ENCODE measurements at regions not wholly inside any gene's neighbourhood (a gene's known extent, or its start where the extent isn't known, plus 50 kb on each side); places are given as distances from the start of the nearest gene placed in this dataset.

GRCh38 chr3:10601857-10602230 is 96.5 kb upstream of the ATP2B2 start:
- ChIA-PET CTCF (no interaction called here), POLR2A (ENCODE audit: low non-redundant PET) (no interaction called here)

GRCh38 chr3:10602271-10602670 is 96.9 kb upstream of the ATP2B2 start:
- CTCF ChIA-PET, result no interaction called here
- no peak for TF ChIP-seq CTCF (conservative IDR thresholded peaks at IDR 0.05; ENCODE audit: low read depth)
- no peak for DNase-seq (ENCODE audit: low spot score)
- no peak overlapping the region for H3K27ac ChIP-seq
- POLR2A ChIA-PET (ENCODE audit: low non-redundant PET), result no interaction called here

More at GRCh38 chr3:10601857-10602230, 96.5 kb upstream of the ATP2B2 start:
- no peak for DNase-seq (ENCODE audit: low spot score)
- TF ChIP-seq CTCF (conservative IDR thresholded peaks at IDR 0.05; ENCODE audit: low read depth), result no peak
- H3K27ac ChIP-seq, result no peak overlapping the region

GRCh38 chr3:10602769-10603768 is 97.7 kb upstream of the ATP2B2 start:
- H3K27ac ChIP-seq, result no peak overlapping the region
- POLR2A ChIA-PET (ENCODE audit: low non-redundant PET), result no interaction called here
- no peak for DNase-seq (ENCODE audit: low spot score)
- TF ChIP-seq CTCF (conservative IDR thresholded peaks at IDR 0.05; ENCODE audit: low read depth), result no peak
- CTCF ChIA-PET, result no interaction called here

GRCh38 chr3:10609134-10609533 is 103.7 kb upstream of the ATP2B2 start:
- POLR2A ChIA-PET (ENCODE audit: low non-redundant PET), result no interaction called here
- CTCF ChIA-PET, result no interaction called here
- DNase-seq (ENCODE audit: low spot score), result no peak
- no peak for TF ChIP-seq CTCF (conservative IDR thresholded peaks at IDR 0.05; ENCODE audit: low read depth)
- H3K27ac ChIP-seq, result no peak overlapping the region

GRCh38 chr3:10614168-10614567 is 108.8 kb upstream of the ATP2B2 start:
- DNase-seq (ENCODE audit: low spot score), result no peak
- no peak for TF ChIP-seq CTCF (conservative IDR thresholded peaks at IDR 0.05; ENCODE audit: low read depth)
- POLR2A ChIA-PET (ENCODE audit: low non-redundant PET), result no interaction called here
- H3K27ac ChIP-seq, result no peak overlapping the region
- CTCF ChIA-PET, result no interaction called here

- TF ChIP-seq CTCF (conservative IDR thresholded peaks at IDR 0.05; ENCODE audit: low read depth), result no peak
- ChIA-PET CTCF (no interaction called here), POLR2A (ENCODE audit: low non-redundant PET) (no interaction called here)
- no peak overlapping the region for H3K27ac ChIP-seq
- no peak for DNase-seq (ENCODE audit: low spot score)
Measured at GRCh38 chr3:10615715-10616114, 110.3 kb upstream of the ATP2B2 start.
